Adrenal gland (tissue), 5 donors: ENCODE measurements at regions not wholly inside any gene's neighbourhood (a gene's known extent, or its start where the extent isn't known, plus 50 kb on each side); places are given as distances from the start of the nearest gene placed in this dataset.

Source experiments
- POLR2A ChIP-seq, 2 donors: fragments of 450-650 bp; IDR thresholded peaks; one replicate each; pipeline ENCODE4 v1.6.1; 2017; ENCODE audit warnings: antibody characterized with exemption in 2 of 2, mild to moderate bottlenecking in 2 of 2, moderate library complexity in 1 of 2
- TF ChIP-seq, protein P1 (sequence below), 6 experiments: fragments of 450-650 bp in 4 of 6; fragments of 200-600 bp in 2 of 6; sonication (generic) in 1 of 6; IDR thresholded peaks; 1 replicate in 5 of 6; 2 replicates in 1 of 6; pipeline versions ENCODE4 v1.5.1 to v1.8.0; 2016 to 2021; ENCODE audit warnings: antibody characterized with exemption in 6 of 6, mild to moderate bottlenecking in 2 of 6, moderate library complexity in 1 of 6
- donor health status: DM: no; HTN: no; CAD: no.

DNA sequence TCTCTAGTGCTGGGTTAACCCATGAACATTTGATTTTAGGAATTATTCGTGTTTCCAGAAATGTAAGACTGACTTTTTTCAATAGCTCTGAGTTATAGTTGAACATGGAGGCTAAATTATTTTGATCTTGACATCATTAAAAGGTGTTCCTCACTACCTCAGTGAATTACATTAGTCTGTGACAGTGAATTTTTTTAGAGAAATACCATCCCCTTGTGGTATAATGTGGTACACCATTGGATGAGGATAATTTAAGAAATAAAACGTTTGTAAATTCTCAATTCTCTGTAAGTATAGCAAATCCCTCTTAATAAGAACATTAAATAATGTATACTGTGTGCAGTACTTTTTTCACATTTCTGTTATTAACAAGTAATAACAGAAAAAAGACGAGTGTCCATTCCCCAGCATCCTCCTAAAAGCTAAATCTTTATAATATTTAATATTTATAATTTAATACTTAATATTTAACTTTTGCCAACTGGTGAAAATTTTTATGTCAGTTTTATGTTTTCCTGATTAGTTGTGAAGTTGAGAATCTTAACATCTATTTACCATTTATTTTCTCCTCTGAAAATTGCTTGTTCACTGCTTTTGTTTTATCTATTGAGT lies 70.3 kb upstream of the CWC22 start:
- TF ChIP-seq, protein P1, sequence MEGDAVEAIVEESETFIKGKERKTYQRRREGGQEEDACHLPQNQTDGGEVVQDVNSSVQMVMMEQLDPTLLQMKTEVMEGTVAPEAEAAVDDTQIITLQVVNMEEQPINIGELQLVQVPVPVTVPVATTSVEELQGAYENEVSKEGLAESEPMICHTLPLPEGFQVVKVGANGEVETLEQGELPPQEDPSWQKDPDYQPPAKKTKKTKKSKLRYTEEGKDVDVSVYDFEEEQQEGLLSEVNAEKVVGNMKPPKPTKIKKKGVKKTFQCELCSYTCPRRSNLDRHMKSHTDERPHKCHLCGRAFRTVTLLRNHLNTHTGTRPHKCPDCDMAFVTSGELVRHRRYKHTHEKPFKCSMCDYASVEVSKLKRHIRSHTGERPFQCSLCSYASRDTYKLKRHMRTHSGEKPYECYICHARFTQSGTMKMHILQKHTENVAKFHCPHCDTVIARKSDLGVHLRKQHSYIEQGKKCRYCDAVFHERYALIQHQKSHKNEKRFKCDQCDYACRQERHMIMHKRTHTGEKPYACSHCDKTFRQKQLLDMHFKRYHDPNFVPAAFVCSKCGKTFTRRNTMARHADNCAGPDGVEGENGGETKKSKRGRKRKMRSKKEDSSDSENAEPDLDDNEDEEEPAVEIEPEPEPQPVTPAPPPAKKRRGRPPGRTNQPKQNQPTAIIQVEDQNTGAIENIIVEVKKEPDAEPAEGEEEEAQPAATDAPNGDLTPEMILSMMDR (IDR thresholded peaks at IDR 0.05) = peak; percentile 51 to 75 (median 62)
- no peak for TF ChIP-seq POLR2A (IDR thresholded peaks at IDR 0.05)
